WTC11 (cell line): ENCODE measurements at regions not wholly inside any gene's neighbourhood (a gene's known extent, or its start where the extent isn't known, plus 50 kb on each side); places are given as distances from the start of the nearest gene placed in this dataset.
"Not testable (repeated sequence)": the region's sequence is repeated elsewhere in the genome, so short reads cannot be mapped to it uniquely, and the experiment has no call there.

Experiments
- CTCF ChIP-seq: fragments of 200-600 bp; IDR thresholded peaks from 2 replicates; pipeline ENCODE4 v1.8.0; 2022; ENCODE audit warnings: antibody characterized with exemption
- ZNF263 ChIP-seq: sonication (generic); formaldehyde crosslinking; IDR thresholded peaks from 2 replicates; pipeline ENCODE4 v1.8.1; 2022; ENCODE audit warnings: low read depth, mild to moderate bottlenecking, moderate library complexity, missing genetic modification reagents

- not testable (repeated sequence) for TF ChIP-seq CTCF; ZNF263 (CRISPR knock-in tag)
Observed at GRCh38 chr2:144970410-144970809, 450.5 kb upstream of the ZEB2 start.
